ENCODE measurements at regions not wholly inside any gene's neighbourhood (a gene's known extent, or its start where the extent isn't known, plus 50 kb on each side); places are given as distances from the start of the nearest gene placed in this dataset.

- no peak for TF ChIP-seq CTCF (IDR thresholded peaks at IDR 0.05; ENCODE audit: insufficient read depth, low read length)
- no peak for TF ChIP-seq SPI1 (IDR thresholded peaks at IDR 0.05; ENCODE audit: borderline replicate concordance, low read depth)
- TF ChIP-seq GABPA (IDR thresholded peaks at IDR 0.05; ENCODE audit: low read depth), result no peak
- TF ChIP-seq REST (IDR thresholded peaks at IDR 0.05; ENCODE audit: insufficient replicate concordance, low read depth), result no peak
- TF ChIP-seq POLR2AphosphoS5 (IDR thresholded peaks at IDR 0.05; ENCODE audit: low read depth), result no peak
- no peak overlapping the region for H3K27ac ChIP-seq (replicated peaks)
- no peak for DNase-seq (ENCODE audit: low read depth in 1 of 2, low spot score in 1 of 2)
- no peak overlapping the region for H3K4me3 ChIP-seq (replicated peaks; ENCODE audit: insufficient read depth, low read length)
- H3K27me3 ChIP-seq (ENCODE audit: insufficient read depth, poor library complexity, severe bottlenecking), result no peaks in the 10 kb centered on the region
Measured at GRCh38 chr11:28738549-28738948, 630.4 kb downstream of the METTL15 start.

- H3K27ac ChIP-seq (replicated peaks), result no peak overlapping the region
- H3K4me3 ChIP-seq (replicated peaks; ENCODE audit: insufficient read depth, low read length), result no peak overlapping the region
- DNase-seq (ENCODE audit: low read depth in 1 of 2, low spot score in 1 of 2), result no peak
- TF ChIP-seq POLR2AphosphoS5 (IDR thresholded peaks at IDR 0.05; ENCODE audit: low read depth) (no peak), REST (IDR thresholded peaks at IDR 0.05; ENCODE audit: insufficient replicate concordance, low read depth) (no peak), GABPA (IDR thresholded peaks at IDR 0.05; ENCODE audit: low read depth) (no peak), SPI1 (IDR thresholded peaks at IDR 0.05; ENCODE audit: borderline replicate concordance, low read depth) (no peak), CTCF (IDR thresholded peaks at IDR 0.05; ENCODE audit: insufficient read depth, low read length) (no peak)
- no peaks in the 10 kb centered on the region for H3K27me3 ChIP-seq (ENCODE audit: insufficient read depth, poor library complexity, severe bottlenecking)
Measured at GRCh38 chr11:28736256-28736655, 628.1 kb downstream of the METTL15 start.

- no peak for TF ChIP-seq SPI1 (IDR thresholded peaks at IDR 0.05; ENCODE audit: borderline replicate concordance, low read depth)
- no peak for TF ChIP-seq POLR2AphosphoS5 (IDR thresholded peaks at IDR 0.05; ENCODE audit: low read depth)
- no peak for TF ChIP-seq CTCF (IDR thresholded peaks at IDR 0.05; ENCODE audit: insufficient read depth, low read length)
- no peak for TF ChIP-seq GABPA (IDR thresholded peaks at IDR 0.05; ENCODE audit: low read depth)
- TF ChIP-seq REST (IDR thresholded peaks at IDR 0.05; ENCODE audit: insufficient replicate concordance, low read depth), result no peak
- DNase-seq (ENCODE audit: low read depth in 1 of 2, low spot score in 1 of 2), result no peak
- no peaks in the 10 kb centered on the region for H3K27me3 ChIP-seq (ENCODE audit: insufficient read depth, poor library complexity, severe bottlenecking)
- no peak overlapping the region for H3K27ac ChIP-seq (replicated peaks)
- H3K4me3 ChIP-seq (replicated peaks; ENCODE audit: insufficient read depth, low read length), result no peak overlapping the region
Measured at GRCh38 chr11:28735511-28735910, 627.3 kb downstream of the METTL15 start.

Data from HL-60 (cell line).